ENCODE measurements at regions not wholly inside any gene's neighbourhood (a gene's known extent, or its start where the extent isn't known, plus 50 kb on each side); places are given as distances from the start of the nearest gene placed in this dataset.
"Not testable (repeated sequence)": the region's sequence is repeated elsewhere in the genome, so short reads cannot be mapped to it uniquely, and the experiment has no call there.

GRCh38 chr2:101583861-101584260, 108.9 kb upstream of the RFX8 start:
- Histone ChIP-seq H3K9ac (ENCODE audit: low read depth in 2 of 2, low read length in 2 of 2) (no peak overlapping the region), H3K27me3 (no peaks in the 10 kb centered on the region), H3K4me1 (no peaks in the 10 kb centered on the region), H3K4me3 (no peak overlapping the region), H3K9me3 (no peaks in the 10 kb centered on the region), H3K27ac (no peak overlapping the region), H3K36me3 (no peaks in the 10 kb centered on the region)
- no peak for DNase-seq
- TF ChIP-seq CTCF (IDR thresholded peaks at IDR 0.05), result no peak
- intact Hi-C loops (cut with DNase I), result no loop called here

GRCh38 chr2:101581675-101582299, 106.9 kb upstream of the RFX8 start:
- no peak for DNase-seq
- no peak for TF ChIP-seq CTCF (IDR thresholded peaks at IDR 0.05)
- Histone ChIP-seq H3K27me3 (no peaks in the 10 kb centered on the region), H3K27ac (no peak overlapping the region), H3K36me3 (no peaks in the 10 kb centered on the region), H3K4me1 (no peaks in the 10 kb centered on the region), H3K4me3 (no peak overlapping the region), H3K9ac (ENCODE audit: low read depth in 2 of 2, low read length in 2 of 2) (no peak overlapping the region), H3K9me3 (no peaks in the 10 kb centered on the region)
- intact Hi-C loops (cut with DNase I), result no loop called here

GRCh38 chr2:101580528-101580927, 105.6 kb upstream of the RFX8 start:
- Histone ChIP-seq H3K4me3 (no peak overlapping the region), H3K27me3 (no peaks in the 10 kb centered on the region), H3K9me3 (no peaks in the 10 kb centered on the region), H3K27ac (no peak overlapping the region), H3K4me1 (no peaks in the 10 kb centered on the region), H3K36me3 (no peaks in the 10 kb centered on the region), H3K9ac (ENCODE audit: low read depth in 2 of 2, low read length in 2 of 2) (no peak overlapping the region)
- no peak for DNase-seq
- intact Hi-C loops (cut with DNase I), result no loop called here
- no peak for TF ChIP-seq CTCF (IDR thresholded peaks at IDR 0.05)

- H3K27ac ChIP-seq, result no peak overlapping the region
- no peak overlapping the region for H3K9ac ChIP-seq (ENCODE audit: low read depth in 2 of 2, low read length in 2 of 2)
- no peaks in the 10 kb centered on the region for H3K9me3 ChIP-seq
- no peaks in the 10 kb centered on the region for H3K27me3 ChIP-seq
- H3K36me3 ChIP-seq, result no peaks in the 10 kb centered on the region
- no peak for DNase-seq
- TF ChIP-seq CTCF (IDR thresholded peaks at IDR 0.05), result no peak
- H3K4me3 ChIP-seq, result no peak overlapping the region
- H3K4me1 ChIP-seq, result no peaks in the 10 kb centered on the region
- intact Hi-C loops (cut with DNase I), result no loop called here
These were observed 103.8 kb upstream of the RFX8 start for GRCh38 chr2:101578671-101579070.

GRCh38 chr2:101578135-101578534, 103.2 kb upstream of the RFX8 start:
- H3K9me3 ChIP-seq; DNase-seq; H3K9ac ChIP-seq (ENCODE audit: low read depth in 2 of 2, low read length in 2 of 2); H3K4me3 ChIP-seq; H3K36me3 ChIP-seq; H3K27me3 ChIP-seq; H3K27ac ChIP-seq; H3K4me1 ChIP-seq; intact Hi-C loops (cut with DNase I): not testable (repeated sequence)

- TF ChIP-seq CTCF (IDR thresholded peaks at IDR 0.05), result no peak
- intact Hi-C loops (cut with DNase I), result no loop called here
- no peaks in the 10 kb centered on the region for H3K9me3 ChIP-seq
- H3K4me3 ChIP-seq, result no peak overlapping the region
- no peak overlapping the region for H3K27ac ChIP-seq
- no peaks in the 10 kb centered on the region for H3K27me3 ChIP-seq
- DNase-seq, result no peak
- no peak overlapping the region for H3K9ac ChIP-seq (ENCODE audit: low read depth in 2 of 2, low read length in 2 of 2)
- no peaks in the 10 kb centered on the region for H3K36me3 ChIP-seq
- H3K4me1 ChIP-seq, result no peaks in the 10 kb centered on the region
These were observed 102.3 kb upstream of the RFX8 start for GRCh38 chr2:101577173-101577572.

Measured in colonic mucosa (tissue), 4 donors.